Right cardiac atrium (tissue), 5 donors: ENCODE measurements at regions not wholly inside any gene's neighbourhood (a gene's known extent, or its start where the extent isn't known, plus 50 kb on each side); places are given as distances from the start of the nearest gene placed in this dataset.
A peak's percentile ranks its signal among the peaks of the same experiment; 100 is the strongest.

Experiments used
- ATAC-seq, 2 donors: fragments of 200-7000 bp; cut with Tn5 transposase; one replicate each; pipeline versions ENCODE4 v1.8.0 to v1.9.1; 2020; ENCODE audit warnings: moderate library complexity in 2 of 2, mild to moderate bottlenecking in 1 of 2
- DNase-seq, 3 donors: peaks; one replicate each; pipeline ENCODE4 v3.0.0-alpha.2; 2020
- H3K27ac ChIP-seq: one replicate; pipeline ENCODE4 v1.5.1; 2013; ENCODE audit warnings: mild to moderate bottlenecking, low read length, control low read depth, moderate library complexity
- H3K27me3 ChIP-seq: one replicate; pipeline ENCODE4 v1.6.1; 2013; ENCODE audit not compliant: control insufficient read depth, insufficient read depth
- H3K4me1 ChIP-seq: one replicate; pipeline ENCODE4 v1.6.1; 2013; ENCODE audit warnings: low read length; ENCODE audit not compliant: control insufficient read depth, insufficient read depth
- H3K4me3 ChIP-seq: one replicate; pipeline ENCODE4 v1.5.1; 2013; ENCODE audit warnings: low read length, control low read depth
- H3K9me3 ChIP-seq: one replicate; pipeline ENCODE4 v1.6.1; 2013; ENCODE audit warnings: low read length; ENCODE audit not compliant: control insufficient read depth
- WGBS: extraction: QIAGEN DNeasy Blood & Tissue Kit; methylation state at CpG from one replicate; pipeline ENCODE4 v1.1.7; 2013; 5-methylcytosine and 5-hydroxymethylcytosine counted together
- intact Hi-C, 4 donors: fragments of 100-400 bp; cut with DNase I; formaldehyde crosslinking; loops; one replicate each; pipeline versions ENCODE4 v1.11.0 to v1.14.0; 2022 to 2023
- donor health status: healthy with polysubstance abuse.
- donor health status: DM: no; HTN: yes; CAD: no.
- donor health status: DM: no; HTN: no; CAD: no.
- donor health status: DM: no; HTN: yes; CAD: no; lungs with severe emphysema.
- donor health status: DM: yes; HTN: yes; CAD: no.

DNA sequence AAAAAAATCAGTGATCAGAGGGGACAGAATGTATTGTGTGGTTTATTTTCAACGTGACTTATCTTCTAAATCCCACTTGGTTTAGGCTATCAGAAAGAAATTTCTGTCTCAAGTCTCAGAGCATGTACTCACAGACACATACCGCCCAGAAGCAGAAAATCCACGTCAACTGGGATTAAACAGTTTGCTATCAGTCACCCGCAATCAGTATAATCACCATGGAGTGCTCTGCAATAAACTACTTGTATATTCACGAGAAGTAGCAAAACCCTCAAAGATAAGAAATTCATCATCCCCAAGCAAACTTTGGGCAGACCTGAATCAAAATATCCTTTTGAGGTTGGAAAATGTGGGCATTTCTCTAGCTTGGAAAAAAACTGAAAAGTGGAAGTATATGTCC, 259.1 kb downstream of the FGFR2 start:
- Histone ChIP-seq H3K27me3 (no peaks in the 10 kb centered on the region), H3K27ac (no peak overlapping the region), H3K4me3 (no peak overlapping the region), H3K4me1 (no peaks in the 10 kb centered on the region), H3K9me3 (no peaks in the 10 kb centered on the region)
- DNase-seq (no peak), ATAC-seq (no peak)
- 37% methylated on average over 5 of the region's 5 CpGs for WGBS
- intact Hi-C loops = no loop called here

DNA sequence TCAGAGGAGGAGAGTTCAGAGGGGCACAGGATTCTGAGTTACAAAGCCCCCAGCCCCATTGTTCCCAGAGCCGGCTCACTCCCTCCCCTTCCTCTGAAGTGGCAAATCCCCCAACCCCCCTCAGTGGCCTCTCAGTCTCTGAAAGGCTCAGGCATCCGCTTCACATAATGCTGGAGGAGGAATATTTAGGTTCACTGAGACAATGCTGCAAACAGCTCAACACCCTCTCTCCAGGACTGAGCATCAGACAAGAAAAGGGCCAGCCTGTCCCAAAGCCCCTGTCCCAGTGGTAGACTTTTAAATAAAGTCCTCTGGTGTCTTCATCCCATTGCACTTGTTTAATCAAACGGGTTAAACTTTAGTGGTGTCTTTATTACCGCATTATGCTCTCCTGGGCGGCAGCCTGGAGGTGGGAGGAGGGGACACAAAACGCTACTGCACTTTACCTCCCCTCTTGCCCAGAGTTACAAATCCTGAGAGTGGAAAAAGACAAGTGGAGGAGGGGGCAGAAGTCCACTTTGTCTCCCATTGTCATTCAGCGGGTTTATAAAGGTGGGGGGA, 257.9 kb downstream of the FGFR2 start:
- Histone ChIP-seq H3K27ac (no peak overlapping the region), H3K4me3 (no peak overlapping the region), H3K4me1 (no peaks in the 10 kb centered on the region), H3K27me3 (no peaks in the 10 kb centered on the region), H3K9me3 (no peaks in the 10 kb centered on the region)
- ATAC-seq (no peak), DNase-seq (no peak)
- WGBS = 42% methylated on average over 7 of the region's 7 CpGs
- intact Hi-C loops = no loop called here

DNA sequence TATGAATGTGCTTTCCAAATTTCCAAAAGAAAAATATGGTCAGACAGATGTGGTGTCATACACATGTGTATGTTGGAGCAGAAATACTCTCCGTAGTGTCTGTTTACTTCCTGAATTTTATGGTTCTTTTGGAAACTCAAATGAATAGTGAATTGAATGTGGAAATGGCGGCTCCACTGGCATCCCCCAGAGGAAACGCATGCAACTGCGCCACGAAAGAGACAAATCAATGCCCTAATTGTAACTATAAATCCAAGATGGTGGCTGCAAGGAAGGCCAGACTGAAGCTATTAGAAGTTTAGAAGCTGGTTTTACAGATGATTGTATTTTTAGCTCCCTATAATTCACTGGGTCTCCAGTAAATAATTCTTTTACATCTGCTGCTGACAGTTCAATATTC, 246.7 kb downstream of the FGFR2 start:
- intact Hi-C loops = no loop called here
- Histone ChIP-seq H3K9me3 (no peaks in the 10 kb centered on the region), H3K27me3 (no peaks in the 10 kb centered on the region), H3K27ac (no peak overlapping the region), H3K4me1 (no peaks in the 10 kb centered on the region), H3K4me3 (no peak overlapping the region)
- DNase-seq (no peak), ATAC-seq (no peak)
- 93% methylated on average over 5 of the region's 5 CpGs for WGBS

DNA sequence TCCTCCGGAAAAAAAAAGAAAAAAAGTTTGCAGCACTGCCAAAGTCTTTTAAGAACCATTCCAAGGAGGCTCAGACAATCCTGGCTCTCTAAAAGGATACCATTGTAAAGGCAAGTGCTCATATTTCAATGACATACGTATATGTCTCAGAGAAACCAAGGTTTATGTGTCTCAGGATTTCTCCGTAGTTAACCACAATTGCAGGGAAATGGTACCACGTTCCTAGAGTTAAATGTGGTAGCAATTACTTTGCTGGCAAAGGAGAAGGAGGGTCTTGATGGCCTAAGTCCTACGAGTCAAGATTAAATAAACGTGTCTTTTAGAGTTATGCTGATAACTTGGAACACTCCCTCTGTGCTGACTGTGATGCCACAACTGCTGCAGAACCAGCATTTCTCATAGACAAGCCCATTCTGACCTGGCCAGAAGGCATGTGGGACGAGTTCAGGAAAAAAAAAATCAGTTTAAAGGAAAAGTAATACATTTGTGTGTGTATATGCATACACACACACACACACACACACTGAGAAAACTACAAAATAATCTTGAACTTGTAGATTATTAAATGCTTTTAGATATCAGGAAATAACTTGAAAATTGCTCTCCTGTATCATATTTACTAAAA, 245.9 kb downstream of the FGFR2 start:
- H3K4me1 ChIP-seq = no peaks in the 10 kb centered on the region
- WGBS = 42% methylated on average over 7 of the region's 7 CpGs
- intact Hi-C loops = no loop called here
- no peaks in the 10 kb centered on the region for H3K27me3 ChIP-seq
- DNase-seq (no peak), ATAC-seq (no peak)
- H3K9me3 ChIP-seq = no peaks in the 10 kb centered on the region
- H3K27ac ChIP-seq = no peak overlapping the region
- no peak overlapping the region for H3K4me3 ChIP-seq

DNA sequence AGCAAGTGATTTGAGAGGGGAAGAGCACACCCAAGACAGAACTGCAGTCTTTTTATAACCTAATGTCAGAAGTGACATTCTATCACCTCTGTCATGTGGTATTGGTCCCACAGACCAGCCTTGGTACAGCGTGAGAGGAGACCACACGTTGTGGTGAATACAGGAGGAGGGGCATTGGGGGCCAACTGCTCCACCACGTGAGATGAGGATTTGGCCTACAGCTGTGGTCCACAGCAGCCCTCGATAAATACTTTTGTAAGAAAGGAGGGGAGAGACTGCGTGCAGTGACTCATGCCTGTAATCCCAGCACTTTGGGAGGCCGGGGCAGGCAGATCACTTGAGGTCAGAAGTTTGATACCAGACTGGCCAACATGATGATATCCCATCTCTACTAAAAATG, 243.1 kb downstream of the FGFR2 start:
- intact Hi-C loops = no loop called here
- DNase-seq (no peak), ATAC-seq (no peak)
- 91% methylated on average over 6 of the region's 6 CpGs for WGBS
- no peaks in the 10 kb centered on the region for H3K9me3 ChIP-seq
- no peak overlapping the region for H3K27ac ChIP-seq
- no peaks in the 10 kb centered on the region for H3K4me1 ChIP-seq
- no peaks in the 10 kb centered on the region for H3K27me3 ChIP-seq
- H3K4me3 ChIP-seq = no peak overlapping the region

DNA sequence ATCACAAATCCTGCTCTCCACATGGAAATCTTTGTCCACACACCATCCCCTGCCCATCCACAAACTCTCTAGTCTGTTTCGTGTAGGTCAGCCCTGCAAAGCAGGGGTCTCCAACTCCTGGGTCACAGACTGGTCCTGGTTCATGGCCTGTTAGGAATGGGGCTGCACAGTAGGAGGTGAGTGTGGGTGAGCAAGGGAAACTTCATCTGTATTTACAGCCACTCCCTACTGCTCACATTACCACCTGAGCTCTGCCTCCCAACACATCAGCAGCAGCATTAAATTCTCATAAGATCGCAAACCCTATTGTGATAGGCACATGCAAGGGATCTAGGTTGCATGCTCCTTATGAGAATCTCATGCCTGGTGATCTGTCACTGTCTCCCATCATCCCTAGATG, 242.1 kb downstream of the FGFR2 start:
- Histone ChIP-seq H3K27me3 (no peaks in the 10 kb centered on the region), H3K9me3 (no peaks in the 10 kb centered on the region), H3K4me3 (no peak overlapping the region), H3K27ac (no peak overlapping the region), H3K4me1 (no peaks in the 10 kb centered on the region)
- DNase-seq (no peak), ATAC-seq (no peak)
- intact Hi-C loops = no loop called here
- WGBS = 88% methylated on average over 2 of the region's 2 CpGs

DNA sequence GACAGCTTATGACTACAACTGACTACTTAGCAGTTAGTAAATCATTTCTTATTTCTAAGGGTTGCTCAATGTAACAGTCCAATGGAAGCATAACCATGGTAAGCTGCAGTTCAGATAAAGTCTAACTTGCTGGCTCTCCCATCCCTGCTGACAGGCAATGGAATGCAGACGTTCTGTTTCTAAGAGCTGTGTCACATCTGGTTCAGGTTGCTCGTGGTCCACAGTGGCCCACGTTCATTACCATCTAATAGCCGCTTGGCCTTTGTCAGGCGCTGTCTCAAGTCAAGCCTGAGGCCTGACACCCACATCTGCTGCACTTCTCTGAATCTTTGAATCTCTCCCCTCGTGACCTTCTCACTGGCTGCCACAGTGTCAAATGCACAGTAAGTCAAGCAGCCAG, 240.8 kb downstream of the FGFR2 start:
- WGBS = 59% methylated on average over 6 of the region's 6 CpGs
- DNase-seq = no peak

DNA sequence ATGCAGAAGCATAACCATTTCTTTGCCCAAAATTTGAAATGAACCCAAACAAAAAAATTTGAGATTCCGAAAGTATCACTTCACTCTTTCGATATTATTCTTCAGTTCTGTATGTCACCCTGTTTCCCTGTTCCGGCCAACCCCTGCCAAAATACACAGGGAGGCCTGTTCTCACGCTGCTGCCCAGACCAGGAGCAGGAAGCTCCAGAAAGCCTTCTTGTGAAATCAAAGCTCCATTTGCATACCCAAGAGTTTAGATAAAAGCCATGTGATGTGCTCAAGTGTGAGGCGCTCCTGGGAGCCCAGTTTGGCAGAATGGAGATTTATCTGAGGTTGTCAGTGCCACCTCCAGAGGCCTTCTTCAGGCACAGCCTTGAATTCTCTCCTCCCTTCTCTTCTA, 236.2 kb downstream of the FGFR2 start:
- H3K4me1 ChIP-seq = no peaks in the 10 kb centered on the region
- H3K9me3 ChIP-seq = no peaks in the 10 kb centered on the region
- ATAC-seq (peak; percentile 50 to 61), DNase-seq (peak in 1 of 3 donors; percentile 23)
- no peak overlapping the region for H3K27ac ChIP-seq
- no peak overlapping the region for H3K4me3 ChIP-seq
- intact Hi-C loops = no loop called here
- no peaks in the 10 kb centered on the region for H3K27me3 ChIP-seq
- WGBS = 43% methylated on average over 5 of the region's 5 CpGs

More for the DNA sequence above, 240.8 kb downstream of the FGFR2 start:
- Histone ChIP-seq H3K27ac (no peak overlapping the region), H3K4me3 (no peak overlapping the region), H3K9me3 (no peaks in the 10 kb centered on the region), H3K4me1 (no peaks in the 10 kb centered on the region), H3K27me3 (no peaks in the 10 kb centered on the region)
- no peak for ATAC-seq
- intact Hi-C loops = no loop called here

DNA sequence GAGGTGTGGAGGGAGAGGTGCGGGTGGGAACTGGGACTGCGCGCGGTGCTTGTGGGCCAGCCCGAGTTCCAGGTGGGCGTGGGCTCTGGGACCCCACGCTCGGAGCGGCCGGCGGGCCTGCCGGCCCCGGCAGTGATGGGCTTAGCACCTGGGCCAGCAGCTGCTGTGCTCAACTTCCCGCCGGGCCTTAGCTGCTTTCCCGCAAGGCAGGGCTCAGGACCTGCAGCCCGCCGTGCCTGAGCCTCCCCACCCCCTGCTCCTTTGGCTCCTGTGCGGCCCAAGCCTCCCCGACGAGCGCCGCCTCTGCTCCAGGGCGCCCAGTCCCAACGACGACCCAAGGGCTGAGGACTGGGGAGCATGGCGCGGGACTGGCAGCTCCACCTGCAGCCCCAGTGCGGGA, 232.7 kb downstream of the FGFR2 start:
- Histone ChIP-seq H3K9me3 (no peaks in the 10 kb centered on the region), H3K27me3 (no peaks in the 10 kb centered on the region), H3K27ac (no peak overlapping the region), H3K4me1 (no peaks in the 10 kb centered on the region), H3K4me3 (no peak overlapping the region)
- ATAC-seq (no peak), DNase-seq (peak in 1 of 3 donors; percentile 49)
- WGBS = 95% methylated on average over 29 of the region's 29 CpGs
- intact Hi-C loops = no loop called here

DNA sequence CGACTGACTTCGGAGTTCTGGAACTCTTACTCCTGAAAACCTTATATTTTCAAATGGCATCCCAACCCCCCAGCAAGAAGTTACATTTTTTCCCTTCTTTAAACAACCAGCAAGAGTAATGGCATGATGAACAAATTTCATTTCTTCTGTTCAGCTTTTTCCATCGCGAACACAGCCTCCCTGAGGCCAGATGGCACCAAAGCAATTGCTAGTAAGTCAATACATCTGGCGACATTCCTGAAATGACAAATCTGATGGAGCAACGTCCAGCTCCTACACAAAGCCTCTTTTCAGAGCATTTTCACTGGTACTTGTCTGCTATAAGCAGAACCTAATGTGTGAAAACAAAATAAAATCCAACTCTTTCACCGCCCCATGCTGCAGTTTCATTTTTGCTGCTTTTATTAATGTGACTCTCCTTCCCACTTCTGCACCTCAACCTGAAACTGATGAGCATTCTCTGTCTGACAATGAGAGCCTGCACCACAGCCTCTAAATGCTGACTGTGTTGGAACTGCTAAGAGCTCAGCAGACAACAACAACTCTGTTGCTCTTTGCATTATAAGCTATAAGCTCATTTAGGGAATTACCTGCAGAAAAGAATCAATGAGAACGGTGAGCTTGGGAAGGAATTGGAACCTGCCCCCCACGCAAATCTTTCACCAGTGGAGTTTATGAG, 229.8 kb downstream of the FGFR2 start:
- intact Hi-C loops = no loop called here
- DNase-seq (no peak), ATAC-seq (no peak)
- H3K9me3 ChIP-seq = no peaks in the 10 kb centered on the region
- 60% methylated on average over 9 of the region's 9 CpGs for WGBS
- H3K27me3 ChIP-seq = no peaks in the 10 kb centered on the region
- H3K27ac ChIP-seq = no peak overlapping the region
- no peaks in the 10 kb centered on the region for H3K4me1 ChIP-seq
- H3K4me3 ChIP-seq = no peak overlapping the region

DNA sequence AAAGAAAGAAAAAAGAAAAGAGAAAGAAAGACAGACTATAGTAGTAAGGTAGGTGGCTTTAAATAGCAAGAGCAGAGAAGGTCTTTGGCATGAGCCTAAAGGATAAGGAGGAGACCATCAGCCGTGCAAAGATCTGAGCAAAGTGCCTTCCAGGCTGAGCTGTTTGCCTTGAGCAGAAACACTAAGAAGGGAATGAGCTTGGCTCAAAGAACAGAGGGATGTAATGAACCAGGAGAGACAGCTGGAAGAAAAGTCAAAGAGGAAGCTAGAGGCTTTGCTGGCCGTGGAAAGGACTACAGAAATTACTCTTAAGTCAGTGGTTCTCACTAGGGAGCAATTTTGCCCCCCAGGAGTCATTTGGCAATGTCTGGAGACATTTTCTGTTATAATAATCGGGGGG, 228.6 kb downstream of the FGFR2 start:
- WGBS = 61% methylated on average over 3 of the region's 3 CpGs
- no peak for DNase-seq
- no peaks in the 10 kb centered on the region for H3K4me1 ChIP-seq
- ATAC-seq = no peak
- no peaks in the 10 kb centered on the region for H3K27me3 ChIP-seq
- intact Hi-C loops = no loop called here
- no peaks in the 10 kb centered on the region for H3K9me3 ChIP-seq
- no peak overlapping the region for H3K4me3 ChIP-seq
- no peak overlapping the region for H3K27ac ChIP-seq
